NB4 (cell line): ENCODE measurements at regions not wholly inside any gene's neighbourhood (a gene's known extent, or its start where the extent isn't known, plus 50 kb on each side); places are given as distances from the start of the nearest gene placed in this dataset.

ENCODE experiments used
- CTCF ChIP-seq: IDR thresholded peaks from one replicate; pipeline ENCODE4 v1.5.1; 2012; ENCODE audit warnings: low read depth, low read length
- MAX ChIP-seq: IDR thresholded peaks from 2 replicates; pipeline ENCODE4 v1.6.1; 2011; ENCODE audit warnings: low read depth, low read length
- POLR2A ChIP-seq: IDR thresholded peaks from 2 replicates; pipeline ENCODE4 v1.6.1; 2011; ENCODE audit warnings: mild to moderate bottlenecking; ENCODE audit not compliant: insufficient read length; ENCODE audit errors: extremely low read depth

DNA sequence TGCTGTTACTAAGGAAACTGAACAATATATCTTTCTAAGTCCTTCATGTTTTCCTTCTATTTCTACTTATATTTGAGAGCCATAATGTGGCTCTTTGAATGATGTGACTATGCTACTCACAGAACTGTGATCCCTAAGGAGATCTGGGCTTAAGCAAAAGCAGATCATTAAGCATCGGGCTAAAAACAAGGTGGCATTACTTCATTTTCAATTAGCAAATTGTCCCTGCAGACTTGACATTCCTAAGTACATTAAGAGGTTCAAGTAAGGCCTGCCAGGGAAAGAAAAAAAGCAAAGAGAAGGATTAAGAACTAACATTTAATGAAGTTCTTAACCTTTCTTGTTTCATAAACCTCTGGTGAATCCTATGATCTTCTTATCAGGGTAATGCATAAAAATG lies 447.6 kb downstream of the PDGFC start:
- TF ChIP-seq POLR2A (no peak), CTCF (no peak), MAX (no peak)
